ENCODE measurements at regions not wholly inside any gene's neighbourhood (a gene's known extent, or its start where the extent isn't known, plus 50 kb on each side); places are given as distances from the start of the nearest gene placed in this dataset.

DNA sequence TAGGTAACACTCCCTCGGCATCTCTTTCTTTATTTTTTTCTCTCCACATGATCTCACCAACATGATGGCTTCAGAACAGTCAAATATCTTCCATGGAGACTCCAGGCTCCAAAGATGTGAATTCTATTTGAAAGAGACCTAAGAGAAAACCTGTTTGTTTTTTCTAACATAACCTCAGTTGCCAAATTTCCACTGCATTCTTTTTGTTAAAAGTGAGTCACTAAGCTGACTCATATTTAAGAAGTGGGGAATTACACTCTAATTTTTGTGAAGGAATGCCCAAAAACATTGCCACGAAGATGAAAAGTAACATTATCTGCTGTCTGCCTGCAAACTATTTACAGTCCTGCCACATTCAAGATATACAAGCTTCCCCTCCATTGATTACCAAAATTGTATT lies 1337.6 kb downstream of the LRFN5 start:
- Histone ChIP-seq H3K36me3 (ENCODE audit: control insufficient read depth in 2 of 2, insufficient read depth in 1 of 2, low read length in 2 of 2) (no peaks in the 10 kb centered on the region), H3K9me3 (ENCODE audit: control insufficient read depth, insufficient read depth, low read depth, low read length) (no peaks in the 10 kb centered on the region), H3K4me1 (ENCODE audit: control insufficient read depth, insufficient read depth, low read length) (no peaks in the 10 kb centered on the region), H3K4me3 (ENCODE audit: low read depth, low read length) (no peak overlapping the region), H3K27ac (ENCODE audit: extremely low read depth, low read depth, low read length) (no peak overlapping the region)
- ChIA-PET POLR2A (no interaction called here), CTCF (no interaction called here)
- no peak for TF ChIP-seq KLF10 (tag by site-specific recombination; IDR thresholded peaks at IDR 0.05)
- no peak for TF ChIP-seq ZNF473 (tag by site-specific recombination; IDR thresholded peaks at IDR 0.05)
- TF ChIP-seq ZNF621 (tag by site-specific recombination; IDR thresholded peaks at IDR 0.05), result no peak
- TF ChIP-seq ZBTB8A (tag by site-specific recombination; IDR thresholded peaks at IDR 0.05), result no peak
- TF ChIP-seq OSR2 (tag by site-specific recombination; IDR thresholded peaks at IDR 0.05), result no peak
- TF ChIP-seq, protein P1, sequence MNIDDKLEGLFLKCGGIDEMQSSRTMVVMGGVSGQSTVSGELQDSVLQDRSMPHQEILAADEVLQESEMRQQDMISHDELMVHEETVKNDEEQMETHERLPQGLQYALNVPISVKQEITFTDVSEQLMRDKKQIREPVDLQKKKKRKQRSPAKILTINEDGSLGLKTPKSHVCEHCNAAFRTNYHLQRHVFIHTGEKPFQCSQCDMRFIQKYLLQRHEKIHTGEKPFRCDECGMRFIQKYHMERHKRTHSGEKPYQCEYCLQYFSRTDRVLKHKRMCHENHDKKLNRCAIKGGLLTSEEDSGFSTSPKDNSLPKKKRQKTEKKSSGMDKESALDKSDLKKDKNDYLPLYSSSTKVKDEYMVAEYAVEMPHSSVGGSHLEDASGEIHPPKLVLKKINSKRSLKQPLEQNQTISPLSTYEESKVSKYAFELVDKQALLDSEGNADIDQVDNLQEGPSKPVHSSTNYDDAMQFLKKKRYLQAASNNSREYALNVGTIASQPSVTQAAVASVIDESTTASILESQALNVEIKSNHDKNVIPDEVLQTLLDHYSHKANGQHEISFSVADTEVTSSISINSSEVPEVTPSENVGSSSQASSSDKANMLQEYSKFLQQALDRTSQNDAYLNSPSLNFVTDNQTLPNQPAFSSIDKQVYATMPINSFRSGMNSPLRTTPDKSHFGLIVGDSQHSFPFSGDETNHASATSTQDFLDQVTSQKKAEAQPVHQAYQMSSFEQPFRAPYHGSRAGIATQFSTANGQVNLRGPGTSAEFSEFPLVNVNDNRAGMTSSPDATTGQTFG (tag by site-specific recombination; IDR thresholded peaks at IDR 0.05; ENCODE audit: borderline replicate concordance), result no peak
- TF ChIP-seq ZNF785 (tag by site-specific recombination; IDR thresholded peaks at IDR 0.05), result no peak
- no peak for TF ChIP-seq ZNF155 (tag by site-specific recombination; IDR thresholded peaks at IDR 0.05)
- no peak for TF ChIP-seq ZNF626 (tag by site-specific recombination; IDR thresholded peaks at IDR 0.05)
- TF ChIP-seq KLF9 (tag by site-specific recombination; IDR thresholded peaks at IDR 0.05; ENCODE audit: low read depth), result no peak
- TF ChIP-seq ZNF529 (tag by site-specific recombination; IDR thresholded peaks at IDR 0.05; ENCODE audit: insufficient replicate concordance), result no peak
- TF ChIP-seq ZNF561 (tag by site-specific recombination; IDR thresholded peaks at IDR 0.05; ENCODE audit: borderline replicate concordance), result no peak
- TF ChIP-seq KLF7 (tag by site-specific recombination; IDR thresholded peaks at IDR 0.05; ENCODE audit: borderline replicate concordance), result no peak
- no peak for TF ChIP-seq SP7 (tag by site-specific recombination; IDR thresholded peaks at IDR 0.05)

DNA sequence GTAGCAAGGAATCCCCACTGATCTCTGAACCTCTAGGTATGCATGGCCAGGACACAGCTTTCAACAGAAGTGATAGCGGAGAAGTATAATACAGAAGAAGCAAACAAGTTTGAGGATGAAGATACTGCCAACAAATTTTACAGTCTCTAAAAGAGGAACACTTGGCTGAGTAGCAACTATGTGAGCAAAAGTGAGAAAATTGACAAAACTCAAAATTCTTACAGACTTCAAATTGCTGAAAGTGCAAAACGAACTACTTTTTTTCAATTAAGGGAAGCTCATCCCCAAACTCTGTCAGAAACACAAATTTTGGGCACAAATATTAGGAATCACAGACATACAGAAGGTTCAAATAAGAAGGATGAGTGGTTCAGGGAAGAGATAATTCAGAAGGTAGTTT lies 1324.6 kb downstream of the LRFN5 start:
- CTCF ChIA-PET, result no interaction called here
- TF ChIP-seq, protein P2, sequence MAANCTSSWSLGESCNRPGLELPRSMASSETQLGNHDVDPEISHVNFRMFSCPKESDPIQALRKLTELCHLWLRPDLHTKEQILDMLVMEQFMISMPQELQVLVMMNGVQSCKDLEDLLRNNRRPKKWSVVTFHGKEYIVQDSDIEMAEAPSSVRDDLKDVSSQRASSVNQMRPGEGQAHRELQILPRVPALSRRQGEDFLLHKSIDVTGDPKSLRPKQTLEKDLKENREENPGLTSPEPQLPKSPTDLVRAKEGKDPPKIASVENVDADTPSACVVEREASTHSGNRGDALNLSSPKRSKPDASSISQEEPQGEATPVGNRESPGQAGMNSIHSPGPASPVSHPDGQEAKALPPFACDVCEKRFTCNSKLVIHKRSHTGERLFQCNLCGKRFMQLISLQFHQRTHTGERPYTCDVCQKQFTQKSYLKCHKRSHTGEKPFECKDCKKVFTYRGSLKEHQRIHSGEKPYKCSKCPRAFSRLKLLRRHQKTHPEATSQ (tag by site-specific recombination; IDR thresholded peaks at IDR 0.05), result no peak
- no peak for TF ChIP-seq ZNF792 (tag by site-specific recombination; IDR thresholded peaks at IDR 0.05)
- no peak for TF ChIP-seq ZSCAN30 (tag by site-specific recombination; IDR thresholded peaks at IDR 0.05)
- TF ChIP-seq, protein P3, sequence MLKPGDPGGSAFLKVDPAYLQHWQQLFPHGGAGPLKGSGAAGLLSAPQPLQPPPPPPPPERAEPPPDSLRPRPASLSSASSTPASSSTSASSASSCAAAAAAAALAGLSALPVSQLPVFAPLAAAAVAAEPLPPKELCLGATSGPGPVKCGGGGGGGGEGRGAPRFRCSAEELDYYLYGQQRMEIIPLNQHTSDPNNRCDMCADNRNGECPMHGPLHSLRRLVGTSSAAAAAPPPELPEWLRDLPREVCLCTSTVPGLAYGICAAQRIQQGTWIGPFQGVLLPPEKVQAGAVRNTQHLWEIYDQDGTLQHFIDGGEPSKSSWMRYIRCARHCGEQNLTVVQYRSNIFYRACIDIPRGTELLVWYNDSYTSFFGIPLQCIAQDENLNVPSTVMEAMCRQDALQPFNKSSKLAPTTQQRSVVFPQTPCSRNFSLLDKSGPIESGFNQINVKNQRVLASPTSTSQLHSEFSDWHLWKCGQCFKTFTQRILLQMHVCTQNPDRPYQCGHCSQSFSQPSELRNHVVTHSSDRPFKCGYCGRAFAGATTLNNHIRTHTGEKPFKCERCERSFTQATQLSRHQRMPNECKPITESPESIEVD (tag by site-specific recombination; IDR thresholded peaks at IDR 0.05), result no peak

More for the DNA sequence above, 1324.6 kb downstream of the LRFN5 start:
- H3K27ac ChIP-seq (ENCODE audit: extremely low read depth, low read depth, low read length), result no peak overlapping the region
- H3K36me3 ChIP-seq (ENCODE audit: control insufficient read depth in 2 of 2, insufficient read depth in 1 of 2, low read length in 2 of 2), result no peaks in the 10 kb centered on the region
- H3K4me1 ChIP-seq (ENCODE audit: control insufficient read depth, insufficient read depth, low read length), result no peaks in the 10 kb centered on the region
- H3K9me3 ChIP-seq (ENCODE audit: control insufficient read depth, insufficient read depth, low read depth, low read length), result no peaks in the 10 kb centered on the region
- no peak overlapping the region for H3K4me3 ChIP-seq (ENCODE audit: low read depth, low read length)
- POLR2A ChIA-PET, result no interaction called here

Data from HEK293 (cell line).